IPS-NIHi11 (cell line): ENCODE measurements at regions not wholly inside any gene's neighbourhood (a gene's known extent, or its start where the extent isn't known, plus 50 kb on each side); places are given as distances from the start of the nearest gene placed in this dataset.
A peak's percentile ranks its signal among the peaks of the same experiment; 100 is the strongest.
"Not testable (repeated sequence)": the region's sequence is repeated elsewhere in the genome, so short reads cannot be mapped to it uniquely, and the experiment has no call there.

ENCODE experiments used
- DNase-seq: peaks from one replicate; pipeline ENCODE4 v3.0.0; 2012; ENCODE audit warnings: mixed read lengths, low spot score

- DNase-seq, result no peak
Measured at GRCh38 chr18:44323125-44323524, 357.6 kb upstream of the SETBP1 start.

- DNase-seq, result no peak
Measured at GRCh38 chr18:44324361-44324760, 356.3 kb upstream of the SETBP1 start.

GRCh38 chr18:44325903-44326635 lies 354.6 kb upstream of the SETBP1 start:
- DNase-seq, result peak; percentile 59

GRCh38 chr18:44331656-44332570 lies 348.8 kb upstream of the SETBP1 start:
- no peak for DNase-seq

- no peak for DNase-seq
Measured at GRCh38 chr18:44341759-44342158, 338.9 kb upstream of the SETBP1 start.

GRCh38 chr18:44342162-44342561 lies 338.5 kb upstream of the SETBP1 start:
- DNase-seq, result no peak

- no peak for DNase-seq
Measured at GRCh38 chr18:44342946-44343345, 337.7 kb upstream of the SETBP1 start.

- DNase-seq, result no peak
Measured at GRCh38 chr18:44343570-44343969, 337.1 kb upstream of the SETBP1 start.

- DNase-seq, result no peak
Measured at GRCh38 chr18:44356566-44357157, 324.0 kb upstream of the SETBP1 start.

- no peak for DNase-seq
Measured at GRCh38 chr18:44358402-44358801, 322.3 kb upstream of the SETBP1 start.

- DNase-seq, result not testable (repeated sequence)
Measured at GRCh38 chr18:44359741-44360140, 320.9 kb upstream of the SETBP1 start.

- not testable (repeated sequence) for DNase-seq
Measured at GRCh38 chr18:44362213-44362612, 318.5 kb upstream of the SETBP1 start.

- no peak for DNase-seq
Measured at GRCh38 chr18:44370861-44371260, 309.8 kb upstream of the SETBP1 start.

GRCh38 chr18:44374966-44375365 lies 305.7 kb upstream of the SETBP1 start:
- DNase-seq, result no peak

GRCh38 chr18:44386401-44386800 lies 294.3 kb upstream of the SETBP1 start:
- DNase-seq, result no peak

- DNase-seq, result no peak
Measured at GRCh38 chr18:44388329-44388728, 292.4 kb upstream of the SETBP1 start.

GRCh38 chr18:44392933-44393332 lies 287.8 kb upstream of the SETBP1 start:
- peak; percentile 10 for DNase-seq

- DNase-seq, result no peak
Measured at GRCh38 chr18:44393406-44393805, 287.3 kb upstream of the SETBP1 start.

- no peak for DNase-seq
Measured at GRCh38 chr18:44396550-44396949, 284.1 kb upstream of the SETBP1 start.

GRCh38 chr18:44409071-44409470 lies 271.6 kb upstream of the SETBP1 start:
- no peak for DNase-seq

GRCh38 chr18:44409515-44409914 lies 271.2 kb upstream of the SETBP1 start:
- DNase-seq, result no peak

- no peak for DNase-seq
Measured at GRCh38 chr18:44410740-44411139, 269.9 kb upstream of the SETBP1 start.
